H9 (cell line): ENCODE measurements at regions not wholly inside any gene's neighbourhood (a gene's known extent, or its start where the extent isn't known, plus 50 kb on each side); places are given as distances from the start of the nearest gene placed in this dataset.

Experiments
- DNase-seq: peaks from one replicate; pipeline ENCODE4 v3.0.0-alpha.2; 2017
- H2AFZ ChIP-seq: one replicate; pipeline ENCODE4 v1.6.1; 2013; ENCODE audit warnings: mild to moderate bottlenecking, low read length, control low read depth, moderate library complexity
- H2AK5ac ChIP-seq: 2 replicates; pipeline ENCODE4 v1.6.1; 2013; ENCODE audit warnings: low read length, control low read depth, mixed read lengths; ENCODE audit not compliant: insufficient read length
- H2BK120ac ChIP-seq: one replicate; pipeline ENCODE4 v1.6.1; 2013; ENCODE audit warnings: low read depth, mild to moderate bottlenecking, low read length, control low read depth, inconsistent platforms; ENCODE audit not compliant: poor library complexity, severe bottlenecking
- H2BK12ac ChIP-seq: 2 replicates; pipeline ENCODE4 v1.6.1; 2013; ENCODE audit warnings: low read length, control low read depth, mixed read lengths, low read depth; ENCODE audit not compliant: insufficient read length
- H2BK15ac ChIP-seq: 2 replicates; pipeline ENCODE4 v1.6.1; 2013; ENCODE audit warnings: low read depth, low read length, control low read depth
- H2BK20ac ChIP-seq: one replicate; pipeline ENCODE4 v1.6.1; 2013; ENCODE audit warnings: low read depth, mild to moderate bottlenecking, low read length, control low read depth, inconsistent platforms; ENCODE audit not compliant: poor library complexity, severe bottlenecking
- H2BK5ac ChIP-seq: 2 replicates; pipeline ENCODE4 v1.6.1; 2013; ENCODE audit warnings: low read length, control low read depth, mixed read lengths; ENCODE audit not compliant: insufficient read length
- H3K14ac ChIP-seq: 2 replicates; pipeline ENCODE4 v1.6.1; 2013; ENCODE audit warnings: low read length, control low read depth; ENCODE audit not compliant: insufficient read depth
- H3K18ac ChIP-seq: 2 replicates; pipeline ENCODE4 v1.6.1; 2013; ENCODE audit warnings: low read depth, mild to moderate bottlenecking, mixed read lengths, low read length, control low read depth; ENCODE audit not compliant: insufficient read length
- H3K23ac ChIP-seq: 2 replicates; pipeline ENCODE4 v1.6.1; 2013; ENCODE audit warnings: low read length, control low read depth, mixed read lengths, low read depth; ENCODE audit not compliant: insufficient read length
- H3K23me2 ChIP-seq: 2 replicates; pipeline ENCODE4 v1.6.1; 2013; ENCODE audit warnings: low read depth, mild to moderate bottlenecking, mixed read lengths, low read length, control low read depth; ENCODE audit not compliant: insufficient read length, poor library complexity, severe bottlenecking
- H3K27ac ChIP-seq: 2 replicates; pipeline ENCODE4 v1.5.1; 2013; ENCODE audit warnings: low read length, control low read depth, mixed read lengths, low read depth; ENCODE audit not compliant: insufficient read length
- H3K27me3 ChIP-seq: 2 replicates; pipeline ENCODE4 v1.6.1; 2013; ENCODE audit warnings: low read length, control low read depth, inconsistent platforms; ENCODE audit not compliant: insufficient read depth
- H3K4ac ChIP-seq: 2 replicates; pipeline ENCODE4 v1.6.1; 2013; ENCODE audit warnings: low read depth, mild to moderate bottlenecking, control low read depth, inconsistent platforms, low read length, moderate library complexity
- H3K4me1 ChIP-seq: 2 replicates; pipeline ENCODE4 v1.6.1; 2013; ENCODE audit warnings: low read length, control low read depth, inconsistent platforms; ENCODE audit not compliant: insufficient read depth
- H3K4me2 ChIP-seq: 2 replicates; pipeline ENCODE4 v1.6.1; 2013; ENCODE audit warnings: low read length, control low read depth, mixed read lengths; ENCODE audit not compliant: insufficient read length, insufficient read depth
- H3K56ac ChIP-seq: 2 replicates; pipeline ENCODE4 v1.6.1; 2013; ENCODE audit warnings: low read depth, mild to moderate bottlenecking, mixed read lengths, low read length, control low read depth; ENCODE audit not compliant: insufficient read length
- H3K79me1 ChIP-seq: 2 replicates; pipeline ENCODE4 v1.6.1; 2013; ENCODE audit warnings: low read depth, mild to moderate bottlenecking, moderate library complexity, low read length, control low read depth, inconsistent platforms; ENCODE audit not compliant: insufficient read depth, poor library complexity, severe bottlenecking
- H3K79me2 ChIP-seq: 2 replicates; pipeline ENCODE4 v1.6.1; 2013; ENCODE audit warnings: low read length, control low read depth, inconsistent platforms; ENCODE audit not compliant: insufficient read depth
- H3K9ac ChIP-seq: 2 replicates; pipeline ENCODE4 v1.6.1; 2013; ENCODE audit warnings: low read length, control low read depth, mixed read lengths; ENCODE audit not compliant: insufficient read length; ENCODE audit errors: extremely low read depth
- H3K9me3 ChIP-seq: one replicate; pipeline ENCODE4 v1.6.1; 2013; ENCODE audit warnings: low read depth, low read length, inconsistent platforms; ENCODE audit not compliant: control insufficient read depth
- H3T11ph ChIP-seq: one replicate; pipeline ENCODE4 v1.6.1; 2013; ENCODE audit warnings: mild to moderate bottlenecking, low read length, control low read depth, inconsistent platforms
- H4K20me1 ChIP-seq: one replicate; pipeline ENCODE4 v1.6.1; 2013; ENCODE audit not compliant: control insufficient read depth, insufficient read length, insufficient read depth
- H4K5ac ChIP-seq: 2 replicates; pipeline ENCODE4 v1.6.1; 2013; ENCODE audit warnings: low read depth, mild to moderate bottlenecking, mixed read lengths, low read length, control low read depth; ENCODE audit not compliant: insufficient read length
- H4K8ac ChIP-seq: replicated peaks from 2 replicates; pipeline ENCODE4 v1.6.1; 2013; ENCODE audit warnings: low read length, control low read depth, mixed read lengths, low read depth; ENCODE audit not compliant: insufficient read length
- H4K91ac ChIP-seq: 2 replicates; pipeline ENCODE4 v1.6.1; 2013; ENCODE audit warnings: low read depth, mild to moderate bottlenecking, moderate library complexity, mixed read lengths, low read length, control low read depth; ENCODE audit not compliant: insufficient read length
- H3K27ac Mint-ChIP-seq, 3 experiments: 2 replicates in 2 of 3; 3 replicates in 1 of 3; pipeline ENCODE4 v1.8.0; 2020 to 2021; ENCODE audit warnings: mixed read lengths in 3 of 3, mild to moderate bottlenecking in 1 of 3, moderate library complexity in 1 of 3
- H3K27me3 Mint-ChIP-seq: 2 replicates; pipeline ENCODE4 v1.8.0; 2021; ENCODE audit warnings: low read depth, mild to moderate bottlenecking, moderate library complexity, mixed read lengths
- H3K36me3 Mint-ChIP-seq, 3 experiments: 2 replicates in 2 of 3; 3 replicates in 1 of 3; pipeline ENCODE4 v1.8.0; 2020 to 2021; ENCODE audit warnings: low read depth in 3 of 3, mixed read lengths in 3 of 3; ENCODE audit not compliant: insufficient read depth in 1 of 3
- H3K4me1 Mint-ChIP-seq, 2 experiments: 2 replicates each; pipeline ENCODE4 v1.8.0; 2020; ENCODE audit warnings: mixed read lengths in 2 of 2
- H3K4me3 Mint-ChIP-seq, 2 experiments: 2 replicates in 1 of 2; 3 replicates in 1 of 2; pipeline ENCODE4 v1.8.0; 2020 to 2021; ENCODE audit warnings: mild to moderate bottlenecking in 2 of 2, mixed read lengths in 2 of 2, moderate library complexity in 1 of 2
- H3K9me3 Mint-ChIP-seq, 2 experiments: 2 replicates in 1 of 2; 3 replicates in 1 of 2; pipeline ENCODE4 v1.8.0; 2020; ENCODE audit warnings: mild to moderate bottlenecking in 2 of 2, mixed read lengths in 2 of 2, moderate library complexity in 1 of 2
- WGBS: extraction: QIAGEN DNeasy Blood & Tissue Kit; methylation state at CpG from one replicate; pipeline ENCODE4 v1.1.7; 2013; ENCODE audit warnings: missing lambda C conversion rate, low lambda C conversion rate, mixed read lengths; ENCODE audit not compliant: insufficient read length; ENCODE audit errors: extremely low coverage; 5-methylcytosine and 5-hydroxymethylcytosine counted together
- TF ChIP-seq, protein P1 (sequence below): fragments of 200-600 bp; sonication (generic); conservative IDR thresholded peaks from 3 replicates; pipeline ENCODE4 v1.8.0; 2021; ENCODE audit warnings: antibody characterized with exemption, mild to moderate bottlenecking

GRCh38 chr6:169119669-169120068 is 134.0 kb downstream of the THBS2 start:
- H3K9me3 ChIP-seq, result no peaks in the 10 kb centered on the region
- H3K4me3 Mint-ChIP-seq, result no peak overlapping the region
- H3K27me3 Mint-ChIP-seq, result peaks cover 2% of the 10 kb centered on the region; the same call in 1 of the 2 replicates
- no peak overlapping the region for H4K8ac ChIP-seq
- TF ChIP-seq, protein P1, sequence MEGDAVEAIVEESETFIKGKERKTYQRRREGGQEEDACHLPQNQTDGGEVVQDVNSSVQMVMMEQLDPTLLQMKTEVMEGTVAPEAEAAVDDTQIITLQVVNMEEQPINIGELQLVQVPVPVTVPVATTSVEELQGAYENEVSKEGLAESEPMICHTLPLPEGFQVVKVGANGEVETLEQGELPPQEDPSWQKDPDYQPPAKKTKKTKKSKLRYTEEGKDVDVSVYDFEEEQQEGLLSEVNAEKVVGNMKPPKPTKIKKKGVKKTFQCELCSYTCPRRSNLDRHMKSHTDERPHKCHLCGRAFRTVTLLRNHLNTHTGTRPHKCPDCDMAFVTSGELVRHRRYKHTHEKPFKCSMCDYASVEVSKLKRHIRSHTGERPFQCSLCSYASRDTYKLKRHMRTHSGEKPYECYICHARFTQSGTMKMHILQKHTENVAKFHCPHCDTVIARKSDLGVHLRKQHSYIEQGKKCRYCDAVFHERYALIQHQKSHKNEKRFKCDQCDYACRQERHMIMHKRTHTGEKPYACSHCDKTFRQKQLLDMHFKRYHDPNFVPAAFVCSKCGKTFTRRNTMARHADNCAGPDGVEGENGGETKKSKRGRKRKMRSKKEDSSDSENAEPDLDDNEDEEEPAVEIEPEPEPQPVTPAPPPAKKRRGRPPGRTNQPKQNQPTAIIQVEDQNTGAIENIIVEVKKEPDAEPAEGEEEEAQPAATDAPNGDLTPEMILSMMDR, result no peak
- H3K79me2 ChIP-seq, result no peaks in the 10 kb centered on the region
- H3K4me2 ChIP-seq, result no peak overlapping the region
- no peak overlapping the region for H2BK120ac ChIP-seq
- H3K56ac ChIP-seq, result no peak overlapping the region
- no peak overlapping the region for H2BK5ac ChIP-seq
- DNase-seq, result no peak
- no peak overlapping the region for H2BK15ac ChIP-seq
- H3K9ac ChIP-seq, result no peak overlapping the region
- H4K91ac ChIP-seq, result no peak overlapping the region
- peaks cover 5 to 15% (median 12%) of the 10 kb centered on the region in 3 experiments; a peak in 5 of 7 replicates for H3K36me3 Mint-ChIP-seq
- H2AK5ac ChIP-seq, result no peak overlapping the region
- H3K23ac ChIP-seq, result no peak overlapping the region
- peak overlapping the region in 1 of 3 experiments; percentile 83; a peak in 1 of 7 replicates for H3K27ac Mint-ChIP-seq
- H3K79me1 ChIP-seq, result no peaks in the 10 kb centered on the region
- H3K23me2 ChIP-seq, result no peaks in the 10 kb centered on the region
- H2BK12ac ChIP-seq, result no peak overlapping the region
- peaks cover 0 to 3% of the 10 kb centered on the region in 2 experiments; a peak in 1 of 4 replicates for H3K4me1 Mint-ChIP-seq
- H3K4ac ChIP-seq, result no peak overlapping the region
- WGBS, result no CpG with 5 or more reads among the region's 1 CpG
- H3T11ph ChIP-seq, result no peak overlapping the region
- no peak overlapping the region for H2AFZ ChIP-seq
- H3K27me3 ChIP-seq, result no peaks in the 10 kb centered on the region
- no peaks in the 10 kb centered on the region for H3K4me1 ChIP-seq
- H4K5ac ChIP-seq, result no peak overlapping the region
- peaks cover 10 to 22% of the 10 kb centered on the region in 2 experiments for H3K9me3 Mint-ChIP-seq
- H2BK20ac ChIP-seq, result no peak overlapping the region
- no peak overlapping the region for H3K18ac ChIP-seq
- no peak overlapping the region for H3K27ac ChIP-seq
- H3K14ac ChIP-seq, result no peak overlapping the region
- no peaks in the 10 kb centered on the region for H4K20me1 ChIP-seq
